Panc1 (cell line): ENCODE measurements at regions not wholly inside any gene's neighbourhood (a gene's known extent, or its start where the extent isn't known, plus 50 kb on each side); places are given as distances from the start of the nearest gene placed in this dataset.
"Not testable (repeated sequence)": the region's sequence is repeated elsewhere in the genome, so short reads cannot be mapped to it uniquely, and the experiment has no call there.

Experiments used
- ATAC-seq: fragments of 200-7000 bp; cut with Tn5 transposase; 2 replicates; pipeline ENCODE4 v1.9.1; 2020; ENCODE audit warnings: mild to moderate bottlenecking, moderate library complexity
- BruUV-seq: library from RNA; stranded (reverse); fragments of 400-500 nt; replicated peaks from 2 replicates; lab custom pipeline; 2021; lab: Mats Ljungman, UMichigan
- CTCF ChIA-PET: fragments of 300-600 bp; sonication (Branson Sonifier 250); formaldehyde crosslinking; loops from one replicate; lab custom pipeline; 2022; ENCODE audit warnings: antibody characterized with exemption; lab: Charles Lee
- POLR2A ChIA-PET: fragments of 300-600 bp; sonication (Branson Sonifier 250); formaldehyde crosslinking; loops from one replicate; lab custom pipeline; 2022; ENCODE audit warnings: antibody characterized with exemption; lab: Charles Lee
- DNase-seq: peaks from one replicate; pipeline ENCODE4 v3.0.0-alpha.2; 2010; ENCODE audit warnings: low read depth, low spot score
- H3K27ac ChIP-seq: 2 replicates; pipeline ENCODE4 v1.5.1; 2011; ENCODE audit warnings: mild to moderate bottlenecking, low read length, inconsistent platforms
- H3K27me3 ChIP-seq: fragments of 200-500 bp; sonication (Bioruptor generic); 2 replicates; pipeline ENCODE4 v1.6.0; 2014; ENCODE audit warnings: low read length, inconsistent platforms; ENCODE audit not compliant: control insufficient read depth, insufficient read depth
- H3K36me3 ChIP-seq: fragments of 200-500 bp; sonication (Bioruptor generic); 2 replicates; pipeline ENCODE4 v1.5.1; 2014; ENCODE audit warnings: inconsistent platforms, mild to moderate bottlenecking, low read length, moderate library complexity; ENCODE audit not compliant: control insufficient read depth, insufficient read depth
- H3K4me1 ChIP-seq: 2 replicates; pipeline ENCODE4 v1.5.1; 2011; ENCODE audit warnings: inconsistent platforms, mild to moderate bottlenecking, low read length, moderate library complexity; ENCODE audit not compliant: control insufficient read depth, insufficient read depth
- H3K4me3 ChIP-seq, 2 experiments: 2 replicates each; pipeline ENCODE4 v1.5.1; 2011 to 2012; ENCODE audit warnings: low read depth in 2 of 2, low read length in 2 of 2, mild to moderate bottlenecking in 2 of 2, inconsistent platforms in 1 of 2, moderate library complexity in 1 of 2
- H3K9me3 ChIP-seq: fragments of 200-500 bp; sonication (Bioruptor generic); 2 replicates; pipeline ENCODE4 v1.5.1; 2014; ENCODE audit warnings: low read depth, mild to moderate bottlenecking, inconsistent platforms, low read length, moderate library complexity; ENCODE audit not compliant: control insufficient read depth, insufficient read depth
- CTCF ChIP-seq: fragments of 450-650 bp; IDR thresholded peaks from 2 replicates; pipeline ENCODE4 v1.5.1; 2017; ENCODE audit warnings: mild to moderate bottlenecking
- POLR2AphosphoS5 ChIP-seq: IDR thresholded peaks from 2 replicates; pipeline ENCODE4 v1.6.1; 2012; ENCODE audit warnings: mild to moderate bottlenecking, low read depth, low read length, moderate library complexity
- REST ChIP-seq, 2 experiments: IDR thresholded peaks; 2 replicates each; pipeline ENCODE4 v1.6.1; 2011 to 2012; ENCODE audit warnings: low read depth in 2 of 2, control low read depth in 1 of 2, low read length in 1 of 2, mild to moderate bottlenecking in 1 of 2, moderate library complexity in 1 of 2; ENCODE audit not compliant: insufficient read depth in 1 of 2
- SIN3A ChIP-seq: IDR thresholded peaks from 2 replicates; pipeline ENCODE4 v1.6.1; 2012; ENCODE audit warnings: low read depth, mild to moderate bottlenecking, low read length, moderate library complexity, borderline replicate concordance; ENCODE audit not compliant: insufficient read depth
- TCF7L2 ChIP-seq: IDR thresholded peaks from 2 replicates; pipeline ENCODE4 v1.6.1; 2011; ENCODE audit warnings: mild to moderate bottlenecking, low read depth, low read length, inconsistent platforms
- in situ Hi-C: cut with HindIII; loops from 2 replicates; pipeline ENCODE4 v1.10.0; 2016; ENCODE audit warnings: low sequenced_read_pairs, low pct_unique_long_range_greater_than_20kb
- intact Hi-C: fragments of 100-400 bp; cut with micrococcal nuclease; formaldehyde crosslinking; loops from one replicate; pipeline ENCODE4 v1.10.0; 2022; ENCODE audit not compliant: unreplicated experiment

DNA sequence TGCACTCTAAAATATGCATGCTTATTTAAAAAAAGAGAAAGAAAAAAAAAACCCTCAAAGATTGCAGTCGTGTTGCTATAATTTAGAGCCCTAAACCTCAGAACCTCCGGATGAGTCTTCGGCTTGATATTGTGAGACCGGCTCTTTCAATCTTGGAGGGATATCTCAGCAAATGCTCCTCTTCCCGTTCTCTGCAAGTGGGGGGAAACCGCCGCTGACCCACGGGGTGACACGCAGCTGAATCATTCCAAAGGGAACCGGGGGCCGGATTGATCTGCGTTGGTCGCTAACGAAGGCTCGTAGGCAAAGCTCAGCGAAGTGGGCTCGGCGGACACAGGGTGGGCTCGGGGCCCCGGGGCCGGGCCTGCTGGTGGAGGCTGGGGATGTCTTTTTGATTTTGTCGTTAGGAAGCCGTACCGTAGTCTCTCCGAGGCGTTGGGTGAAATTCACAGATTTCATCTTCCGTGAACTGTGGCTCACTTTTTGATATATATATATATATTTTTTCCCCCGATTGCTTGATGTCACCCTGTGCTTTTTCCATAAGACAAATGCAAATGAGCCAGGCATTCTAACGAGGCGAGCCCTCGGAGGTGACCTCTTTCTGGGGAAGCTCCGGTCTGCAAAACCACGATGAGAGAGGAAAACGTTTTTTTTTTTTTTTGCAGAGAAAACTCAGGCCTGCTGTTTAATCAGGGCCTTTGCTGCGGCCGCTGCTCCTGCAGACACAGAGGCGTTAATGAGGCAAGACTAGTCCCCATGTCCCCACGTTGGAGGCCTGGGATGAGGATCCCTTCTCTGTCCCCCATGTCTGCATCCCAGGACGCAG is 110.7 kb upstream of the PPP2R3B start:
- Histone ChIP-seq H3K36me3 (no peaks in the 10 kb centered on the region), H3K4me3 (no peak overlapping the region), H3K27ac (no peak overlapping the region), H3K27me3 (no peaks in the 10 kb centered on the region), H3K9me3 (no peaks in the 10 kb centered on the region), H3K4me1 (no peaks in the 10 kb centered on the region)
- in situ Hi-C loops: no loop called here
- CTCF ChIA-PET: no interaction called here
- POLR2A ChIA-PET: no interaction called here
- intact Hi-C loops: no loop called here
- BruUV-seq: no TSS peak
- DNase-seq (no peak), ATAC-seq (no peak)
- no peak for TF ChIP-seq SIN3A
- no peak for TF ChIP-seq POLR2AphosphoS5
- TF ChIP-seq TCF7L2: no peak
- no peak for TF ChIP-seq CTCF
- no peak for TF ChIP-seq REST (IDR thresholded peaks at IDR 0.05; ENCODE audit: insufficient read depth in 1 of 2, low read depth in 2 of 2, low read length in 1 of 2)

DNA sequence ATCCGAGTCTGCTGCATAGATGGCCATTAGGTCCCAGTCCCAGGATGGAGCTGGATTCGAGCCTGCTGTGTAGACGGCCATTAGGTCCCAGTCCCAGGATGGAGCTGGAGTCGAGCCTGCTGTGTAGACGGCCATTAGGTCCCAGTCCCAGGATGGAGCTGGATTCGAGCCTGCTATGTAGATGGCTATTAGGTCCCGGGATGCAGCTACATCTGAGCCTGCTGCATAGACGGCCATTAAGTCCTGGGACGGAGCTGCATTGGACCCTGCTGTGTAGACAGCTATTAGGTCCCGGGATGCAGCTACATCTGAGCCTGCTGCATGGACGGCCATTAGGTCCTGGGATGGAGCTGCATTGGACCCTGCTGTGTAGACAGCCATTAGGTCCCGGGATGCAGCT is 112.2 kb upstream of the PPP2R3B start:
- intact Hi-C loops, BruUV-seq, CTCF ChIA-PET, ATAC-seq, H3K27ac ChIP-seq, H3K27me3 ChIP-seq, H3K9me3 ChIP-seq, H3K4me3 ChIP-seq, POLR2A ChIA-PET, in situ Hi-C loops, H3K4me1 ChIP-seq, H3K36me3 ChIP-seq, DNase-seq: not testable (repeated sequence)

- Histone ChIP-seq H3K27ac (no peak overlapping the region), H3K27me3 (no peaks in the 10 kb centered on the region), H3K36me3 (no peaks in the 10 kb centered on the region), H3K9me3 (no peaks in the 10 kb centered on the region), H3K4me1 (no peaks in the 10 kb centered on the region), H3K4me3 (no peak overlapping the region)
- DNase-seq (no peak), ATAC-seq (no peak)
- ChIA-PET CTCF (no interaction called here), POLR2A (no interaction called here)
- intact Hi-C loops: no loop called here
- in situ Hi-C loops: no loop called here
- no TSS peak for BruUV-seq
- TF ChIP-seq REST (IDR thresholded peaks at IDR 0.05; ENCODE audit: insufficient read depth in 1 of 2, low read depth in 2 of 2, low read length in 1 of 2) (no peak), POLR2AphosphoS5 (no peak), CTCF (no peak), SIN3A (no peak), TCF7L2 (no peak)
Observed at GRCh38 chrX:499870-500364, 113.2 kb upstream of the PPP2R3B start.
